ENCODE measurements at regions not wholly inside any gene's neighbourhood (a gene's known extent, or its start where the extent isn't known, plus 50 kb on each side); places are given as distances from the start of the nearest gene placed in this dataset.
"Not testable (repeated sequence)": the region's sequence is repeated elsewhere in the genome, so short reads cannot be mapped to it uniquely, and the experiment has no call there.

DNA sequence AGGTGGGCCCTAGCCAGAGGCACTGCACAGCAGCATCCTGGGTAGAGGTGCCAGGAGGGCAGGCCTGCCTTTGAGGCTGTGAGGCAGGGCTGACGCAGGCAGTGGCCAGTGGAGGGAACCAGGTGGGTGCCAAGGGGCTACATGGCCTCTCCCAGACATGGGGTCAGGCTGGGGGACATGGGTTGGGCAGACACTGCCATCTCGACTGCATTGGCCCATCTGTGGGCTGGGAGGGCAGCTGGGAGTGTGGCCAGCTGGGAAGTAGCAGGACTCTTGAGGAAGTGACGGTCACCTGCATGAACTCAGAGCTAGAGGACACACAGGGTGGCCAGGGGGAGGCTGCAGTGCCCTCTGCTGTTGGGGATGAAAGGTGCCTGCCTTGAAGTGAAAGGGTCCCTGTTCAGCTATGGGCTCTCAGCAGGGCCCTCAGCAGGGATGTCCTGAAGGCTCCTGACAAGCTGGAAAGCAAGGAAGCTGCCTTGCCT, 294.6 kb downstream of the CCDC74A start:
- TF ChIP-seq, protein P1, sequence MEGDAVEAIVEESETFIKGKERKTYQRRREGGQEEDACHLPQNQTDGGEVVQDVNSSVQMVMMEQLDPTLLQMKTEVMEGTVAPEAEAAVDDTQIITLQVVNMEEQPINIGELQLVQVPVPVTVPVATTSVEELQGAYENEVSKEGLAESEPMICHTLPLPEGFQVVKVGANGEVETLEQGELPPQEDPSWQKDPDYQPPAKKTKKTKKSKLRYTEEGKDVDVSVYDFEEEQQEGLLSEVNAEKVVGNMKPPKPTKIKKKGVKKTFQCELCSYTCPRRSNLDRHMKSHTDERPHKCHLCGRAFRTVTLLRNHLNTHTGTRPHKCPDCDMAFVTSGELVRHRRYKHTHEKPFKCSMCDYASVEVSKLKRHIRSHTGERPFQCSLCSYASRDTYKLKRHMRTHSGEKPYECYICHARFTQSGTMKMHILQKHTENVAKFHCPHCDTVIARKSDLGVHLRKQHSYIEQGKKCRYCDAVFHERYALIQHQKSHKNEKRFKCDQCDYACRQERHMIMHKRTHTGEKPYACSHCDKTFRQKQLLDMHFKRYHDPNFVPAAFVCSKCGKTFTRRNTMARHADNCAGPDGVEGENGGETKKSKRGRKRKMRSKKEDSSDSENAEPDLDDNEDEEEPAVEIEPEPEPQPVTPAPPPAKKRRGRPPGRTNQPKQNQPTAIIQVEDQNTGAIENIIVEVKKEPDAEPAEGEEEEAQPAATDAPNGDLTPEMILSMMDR (conservative IDR thresholded peaks at IDR 0.05), result not testable (repeated sequence)
- not testable (repeated sequence) for TF ChIP-seq ZFX (IDR thresholded peaks at IDR 0.05)

Measured in C4-2B (cell line).